Body of pancreas (tissue), 4 donors: ENCODE measurements at regions not wholly inside any gene's neighbourhood (a gene's known extent, or its start where the extent isn't known, plus 50 kb on each side); places are given as distances from the start of the nearest gene placed in this dataset.

ENCODE experiments used
- POLR2A ChIP-seq, 3 donors: fragments of 450-650 bp; IDR thresholded peaks; one replicate each; pipeline ENCODE4 v1.6.1; 2016; ENCODE audit warnings: antibody characterized with exemption in 3 of 3, mild to moderate bottlenecking in 2 of 3
- TF ChIP-seq, protein P1 (sequence below), 7 experiments: fragments of 450-650 bp in 4 of 7; fragments of 200-600 bp in 3 of 7; sonication (generic) in 3 of 7; IDR thresholded peaks; one replicate each; pipeline ENCODE4 v1.5.1; 2016 to 2019; ENCODE audit warnings: antibody characterized with exemption in 7 of 7

DNA sequence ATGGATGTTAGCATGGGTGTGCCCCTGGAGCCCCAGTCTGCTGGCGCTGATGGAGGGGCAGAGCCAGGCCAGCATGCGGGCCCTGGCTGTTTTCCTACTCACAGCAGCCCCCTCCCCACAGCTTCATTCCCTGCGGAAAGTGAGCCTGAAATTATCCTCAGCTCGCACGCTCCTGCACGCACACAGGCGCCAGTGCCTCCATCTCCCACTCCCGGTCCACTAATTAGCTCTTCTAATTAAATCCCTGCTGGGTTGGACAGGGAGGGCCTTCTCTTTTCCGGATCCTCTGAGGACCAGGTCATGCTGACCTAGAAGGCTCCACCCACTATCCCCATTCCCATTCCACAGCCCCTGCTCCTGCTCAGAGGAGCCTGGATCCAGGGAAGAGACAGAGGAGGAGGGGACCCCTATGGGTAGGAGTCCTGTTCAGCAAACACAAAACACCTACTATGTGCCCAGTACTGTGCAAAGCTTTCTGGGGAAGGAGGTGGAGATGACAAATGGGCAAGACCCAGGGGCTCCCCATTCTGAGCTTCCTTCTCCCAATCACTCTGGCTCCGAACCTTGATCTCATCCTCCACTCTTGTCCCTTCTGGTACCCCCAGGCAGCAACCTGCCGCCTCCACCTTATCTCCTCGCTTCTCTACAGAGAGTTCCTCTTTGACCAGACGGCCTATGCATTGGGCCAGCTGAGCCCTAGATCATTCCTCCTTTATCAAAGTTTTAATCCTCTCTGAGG, 70.2 kb upstream of the CCDC167 start:
- TF ChIP-seq, protein P1, sequence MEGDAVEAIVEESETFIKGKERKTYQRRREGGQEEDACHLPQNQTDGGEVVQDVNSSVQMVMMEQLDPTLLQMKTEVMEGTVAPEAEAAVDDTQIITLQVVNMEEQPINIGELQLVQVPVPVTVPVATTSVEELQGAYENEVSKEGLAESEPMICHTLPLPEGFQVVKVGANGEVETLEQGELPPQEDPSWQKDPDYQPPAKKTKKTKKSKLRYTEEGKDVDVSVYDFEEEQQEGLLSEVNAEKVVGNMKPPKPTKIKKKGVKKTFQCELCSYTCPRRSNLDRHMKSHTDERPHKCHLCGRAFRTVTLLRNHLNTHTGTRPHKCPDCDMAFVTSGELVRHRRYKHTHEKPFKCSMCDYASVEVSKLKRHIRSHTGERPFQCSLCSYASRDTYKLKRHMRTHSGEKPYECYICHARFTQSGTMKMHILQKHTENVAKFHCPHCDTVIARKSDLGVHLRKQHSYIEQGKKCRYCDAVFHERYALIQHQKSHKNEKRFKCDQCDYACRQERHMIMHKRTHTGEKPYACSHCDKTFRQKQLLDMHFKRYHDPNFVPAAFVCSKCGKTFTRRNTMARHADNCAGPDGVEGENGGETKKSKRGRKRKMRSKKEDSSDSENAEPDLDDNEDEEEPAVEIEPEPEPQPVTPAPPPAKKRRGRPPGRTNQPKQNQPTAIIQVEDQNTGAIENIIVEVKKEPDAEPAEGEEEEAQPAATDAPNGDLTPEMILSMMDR (IDR thresholded peaks at IDR 0.05) = no peak
- no peak for TF ChIP-seq POLR2A (IDR thresholded peaks at IDR 0.05)
